GM12801 (cell line): ENCODE measurements at regions not wholly inside any gene's neighbourhood (a gene's known extent, or its start where the extent isn't known, plus 50 kb on each side); places are given as distances from the start of the nearest gene placed in this dataset.

Experiments used
- CTCF ChIP-seq: IDR thresholded peaks from one replicate; pipeline ENCODE4 v1.5.1; 2011; ENCODE audit warnings: control low read depth; ENCODE audit not compliant: insufficient read length; ENCODE audit errors: extremely low read depth

GRCh38 chr5:103901885-103902284 lies 339.3 kb upstream of the NUDT12 start:
- no peak for TF ChIP-seq CTCF

- no peak for TF ChIP-seq CTCF
Measured at GRCh38 chr5:103896593-103896992, 334.0 kb upstream of the NUDT12 start.

- TF ChIP-seq CTCF, result no peak
Measured at GRCh38 chr5:103895738-103896137, 333.1 kb upstream of the NUDT12 start.

- no peak for TF ChIP-seq CTCF
Measured at GRCh38 chr5:103894882-103895281, 332.3 kb upstream of the NUDT12 start.

GRCh38 chr5:103891151-103891550 lies 328.6 kb upstream of the NUDT12 start:
- no peak for TF ChIP-seq CTCF

GRCh38 chr5:103890313-103890712 lies 327.7 kb upstream of the NUDT12 start:
- no peak for TF ChIP-seq CTCF

- no peak for TF ChIP-seq CTCF
Measured at GRCh38 chr5:103889500-103890209, 327.1 kb upstream of the NUDT12 start.

- TF ChIP-seq CTCF, result no peak
Measured at GRCh38 chr5:103886826-103887225, 324.2 kb upstream of the NUDT12 start.
